Osteoblast (primary cell): ENCODE measurements at regions not wholly inside any gene's neighbourhood (a gene's known extent, or its start where the extent isn't known, plus 50 kb on each side); places are given as distances from the start of the nearest gene placed in this dataset.
"Not testable (repeated sequence)": the region's sequence is repeated elsewhere in the genome, so short reads cannot be mapped to it uniquely, and the experiment has no call there.

Experiments used
- DNase-seq: peaks from one replicate; pipeline ENCODE4 v3.0.0; 2011; ENCODE audit warnings: low spot score, mixed read lengths; ENCODE audit not compliant: insufficient read length; ENCODE audit errors: missing footprints
- H2AFZ ChIP-seq: 2 replicates; pipeline ENCODE4 v1.6.0; 2011; ENCODE audit warnings: mild to moderate bottlenecking, low read length
- H3K27ac ChIP-seq: 2 replicates; pipeline ENCODE4 v1.5.1; 2011; ENCODE audit warnings: mild to moderate bottlenecking, low read depth, low read length, moderate library complexity
- H3K27me3 ChIP-seq: 2 replicates; pipeline ENCODE4 v1.6.0; 2012; ENCODE audit warnings: mild to moderate bottlenecking, control low read depth, inconsistent platforms, low read length, moderate library complexity; ENCODE audit not compliant: insufficient read depth
- H3K36me3 ChIP-seq: 2 replicates; pipeline ENCODE4 v1.5.1; 2011; ENCODE audit warnings: mild to moderate bottlenecking, low read length, control low read depth, moderate library complexity; ENCODE audit not compliant: insufficient read depth
- H3K4me1 ChIP-seq: 2 replicates; pipeline ENCODE4 v1.5.1; 2011; ENCODE audit warnings: mild to moderate bottlenecking, low read length, control low read depth, moderate library complexity; ENCODE audit not compliant: insufficient read depth
- H3K4me2 ChIP-seq: 2 replicates; pipeline ENCODE4 v1.6.0; 2011; ENCODE audit warnings: mild to moderate bottlenecking, low read length; ENCODE audit not compliant: insufficient read depth
- H3K4me3 ChIP-seq: fragments of 200-600 bp; sonication (generic); 3 replicates; pipeline ENCODE4 v1.5.1; 2012; ENCODE audit warnings: mild to moderate bottlenecking, low read length, inconsistent platforms; ENCODE audit not compliant: insufficient read depth
- H3K79me2 ChIP-seq: 2 replicates; pipeline ENCODE4 v1.6.0; 2012; ENCODE audit warnings: mild to moderate bottlenecking, low read length, control low read depth, inconsistent platforms; ENCODE audit not compliant: insufficient read depth
- H3K9me3 ChIP-seq: 2 replicates; pipeline ENCODE4 v1.5.1; 2011; ENCODE audit warnings: low read depth, low read length, control low read depth
- H4K20me1 ChIP-seq: 2 replicates; pipeline ENCODE4 v1.6.0; 2012; ENCODE audit warnings: mild to moderate bottlenecking, low read length, control low read depth; ENCODE audit not compliant: insufficient read depth
- TF ChIP-seq, protein P1 (sequence below): IDR thresholded peaks from 2 replicates; pipeline ENCODE4 v1.5.1; 2011; ENCODE audit warnings: mild to moderate bottlenecking, low read depth, low read length, moderate library complexity; ENCODE audit errors: extremely low read depth

DNA sequence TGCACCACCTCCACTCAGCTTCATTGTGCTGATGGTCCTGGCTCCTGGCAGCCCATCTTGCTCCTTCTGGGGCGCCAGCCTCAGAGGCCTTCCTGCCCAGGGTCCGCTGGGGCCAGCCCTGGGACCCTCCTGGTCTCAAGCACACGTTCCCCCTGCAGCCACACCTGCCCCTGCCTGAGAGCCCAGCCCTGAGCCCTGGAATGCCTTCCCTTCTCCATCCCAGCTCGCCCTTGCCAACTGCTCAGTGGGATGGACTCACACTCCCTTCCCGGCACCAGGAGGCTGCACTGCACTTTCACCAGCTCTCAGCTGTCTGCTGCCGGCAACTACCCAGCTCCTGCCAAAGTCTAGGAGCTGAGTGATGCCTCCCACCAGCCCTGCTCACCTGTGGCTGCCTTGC is 100.9 kb downstream of the TMEM121 start:
- H3K9me3 ChIP-seq: not testable (repeated sequence)

DNA sequence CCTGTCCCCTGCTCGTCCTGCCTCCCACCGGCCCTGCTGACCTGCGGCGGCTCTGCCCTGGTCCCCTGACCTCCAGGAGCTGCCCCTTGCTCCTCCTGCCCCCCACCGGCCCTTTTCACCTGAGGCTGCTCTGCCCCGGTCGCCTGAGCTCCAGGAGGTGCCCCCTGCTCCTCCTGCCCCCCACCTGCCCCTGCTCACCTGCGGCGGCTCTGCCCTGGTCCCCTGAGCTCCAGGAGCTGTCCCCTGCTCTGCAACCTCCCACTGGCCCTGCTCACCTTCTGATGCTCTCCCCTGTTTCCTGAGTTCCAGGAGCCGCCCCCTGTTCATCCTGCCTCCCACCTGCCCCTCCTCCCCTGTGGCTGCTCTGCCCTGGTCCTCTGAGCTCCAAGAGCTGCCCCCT is 101.3 kb downstream of the TMEM121 start:
- DNase-seq: peak; percentile 48
- no peaks in the 10 kb centered on the region for H3K79me2 ChIP-seq
- no peaks in the 10 kb centered on the region for H3K27me3 ChIP-seq
- TF ChIP-seq, protein P1, sequence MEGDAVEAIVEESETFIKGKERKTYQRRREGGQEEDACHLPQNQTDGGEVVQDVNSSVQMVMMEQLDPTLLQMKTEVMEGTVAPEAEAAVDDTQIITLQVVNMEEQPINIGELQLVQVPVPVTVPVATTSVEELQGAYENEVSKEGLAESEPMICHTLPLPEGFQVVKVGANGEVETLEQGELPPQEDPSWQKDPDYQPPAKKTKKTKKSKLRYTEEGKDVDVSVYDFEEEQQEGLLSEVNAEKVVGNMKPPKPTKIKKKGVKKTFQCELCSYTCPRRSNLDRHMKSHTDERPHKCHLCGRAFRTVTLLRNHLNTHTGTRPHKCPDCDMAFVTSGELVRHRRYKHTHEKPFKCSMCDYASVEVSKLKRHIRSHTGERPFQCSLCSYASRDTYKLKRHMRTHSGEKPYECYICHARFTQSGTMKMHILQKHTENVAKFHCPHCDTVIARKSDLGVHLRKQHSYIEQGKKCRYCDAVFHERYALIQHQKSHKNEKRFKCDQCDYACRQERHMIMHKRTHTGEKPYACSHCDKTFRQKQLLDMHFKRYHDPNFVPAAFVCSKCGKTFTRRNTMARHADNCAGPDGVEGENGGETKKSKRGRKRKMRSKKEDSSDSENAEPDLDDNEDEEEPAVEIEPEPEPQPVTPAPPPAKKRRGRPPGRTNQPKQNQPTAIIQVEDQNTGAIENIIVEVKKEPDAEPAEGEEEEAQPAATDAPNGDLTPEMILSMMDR: no peak
- no peak overlapping the region for H3K4me3 ChIP-seq
- no peak overlapping the region for H3K27ac ChIP-seq
- no peaks in the 10 kb centered on the region for H3K9me3 ChIP-seq
- no peaks in the 10 kb centered on the region for H4K20me1 ChIP-seq
- no peaks in the 10 kb centered on the region for H3K4me1 ChIP-seq
- H2AFZ ChIP-seq: no peak overlapping the region
- no peaks in the 10 kb centered on the region for H3K36me3 ChIP-seq
- no peak overlapping the region for H3K4me2 ChIP-seq

More for the DNA sequence above, 100.9 kb downstream of the TMEM121 start:
- not testable (repeated sequence) for H3K4me3 ChIP-seq, H3K36me3 ChIP-seq, H3K27me3 ChIP-seq, DNase-seq, H3K4me1 ChIP-seq, H3K79me2 ChIP-seq, H3K27ac ChIP-seq, H4K20me1 ChIP-seq, H3K4me2 ChIP-seq, H2AFZ ChIP-seq

DNA sequence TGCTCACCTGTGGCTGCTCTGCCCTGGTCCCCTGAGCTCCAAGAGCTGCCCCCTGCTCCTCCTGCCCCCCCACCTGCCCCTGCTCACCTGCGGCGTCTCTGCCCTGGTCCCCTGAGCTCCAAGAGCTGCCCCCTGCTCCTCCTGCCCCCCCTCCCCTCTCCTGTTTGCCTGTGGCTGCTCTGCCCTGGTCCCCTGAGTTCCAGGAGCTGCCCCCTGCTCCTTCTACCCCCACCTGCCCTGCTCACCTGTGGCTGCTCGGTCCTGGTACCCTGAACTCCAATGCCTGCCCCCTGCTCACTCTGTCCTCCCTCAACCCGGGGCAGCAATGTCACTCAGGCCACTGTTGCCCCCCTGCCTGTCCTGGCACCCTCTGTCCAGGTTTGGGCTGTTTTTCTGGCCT is 101.7 kb downstream of the TMEM121 start:
- not testable (repeated sequence) for H3K36me3 ChIP-seq, H3K9me3 ChIP-seq, H4K20me1 ChIP-seq, H2AFZ ChIP-seq, H3K79me2 ChIP-seq, H3K27ac ChIP-seq, H3K4me3 ChIP-seq, H3K4me2 ChIP-seq, H3K27me3 ChIP-seq, H3K4me1 ChIP-seq
- peak; percentile 26 for DNase-seq

DNA sequence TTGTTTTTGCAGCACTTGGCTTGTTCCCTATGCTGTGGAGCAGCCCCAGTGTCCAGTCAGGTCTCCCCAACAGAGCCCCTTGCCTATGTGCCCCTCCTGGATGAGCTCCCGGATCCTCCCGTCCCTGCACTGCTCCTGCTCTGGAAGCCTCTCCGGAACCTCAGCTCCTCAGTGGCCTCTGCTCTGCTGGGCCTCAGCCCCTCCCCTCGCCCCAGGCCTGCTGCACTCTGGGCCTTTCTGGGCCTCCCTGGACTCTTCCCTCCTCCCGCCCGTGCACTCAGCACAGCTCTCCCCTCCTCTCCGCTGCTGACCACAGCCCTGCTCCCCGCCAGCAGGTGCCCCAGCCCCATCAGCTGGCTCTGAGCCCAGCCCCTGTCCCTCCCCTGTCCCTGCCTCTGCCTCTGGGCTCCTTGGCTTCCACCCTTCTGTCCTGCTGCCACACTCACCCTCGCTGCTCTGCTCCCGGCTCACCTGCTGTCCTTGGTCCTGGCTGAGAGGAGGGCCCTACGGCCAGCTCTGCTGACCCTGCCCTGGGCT is 102.2 kb downstream of the TMEM121 start:
- not testable (repeated sequence) for H3K27ac ChIP-seq, H3K79me2 ChIP-seq, H3K4me1 ChIP-seq, H2AFZ ChIP-seq, H3K27me3 ChIP-seq, H3K9me3 ChIP-seq, DNase-seq, H3K36me3 ChIP-seq, H3K4me2 ChIP-seq, H4K20me1 ChIP-seq, H3K4me3 ChIP-seq

DNA sequence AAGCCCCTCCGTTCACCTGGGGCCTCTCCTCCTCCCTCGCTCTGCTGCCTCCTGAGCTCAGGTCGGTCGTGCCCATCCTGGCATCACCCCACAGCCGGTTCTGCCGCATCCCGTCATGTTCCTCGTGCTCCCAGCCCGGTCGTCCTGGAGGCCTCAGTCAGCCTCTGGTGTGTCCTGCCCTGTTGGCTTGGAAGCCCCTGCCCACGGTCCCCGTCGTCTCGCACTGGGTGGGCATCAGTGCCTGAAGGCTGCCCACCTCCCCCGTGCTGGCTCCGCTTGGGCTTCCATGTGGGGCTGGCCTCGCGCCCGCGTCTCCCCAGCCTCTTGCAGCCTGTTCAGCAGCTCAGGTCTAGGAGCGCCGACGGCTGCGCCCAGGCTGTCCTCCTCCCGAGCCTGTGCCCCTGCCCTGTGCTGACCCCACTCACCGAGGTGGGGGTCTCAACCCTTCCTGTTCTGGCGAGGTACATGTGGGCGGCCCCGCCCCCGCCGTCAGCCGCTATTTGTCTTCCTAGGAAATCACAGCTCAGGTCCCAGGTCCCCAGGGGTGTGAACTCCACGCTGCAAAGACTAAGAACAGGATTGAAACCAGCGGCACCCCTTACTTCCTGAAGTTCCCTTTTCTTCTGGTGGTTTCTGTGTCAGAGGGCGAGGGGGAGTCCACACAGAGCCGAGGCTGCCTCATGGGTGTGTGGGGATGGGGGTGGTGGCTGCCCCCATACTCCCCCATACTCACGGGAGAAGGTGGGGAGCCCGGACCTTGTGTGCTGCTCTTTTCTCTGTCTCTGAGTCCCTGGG is 102.9 kb downstream of the TMEM121 start:
- not testable (repeated sequence) for H3K4me2 ChIP-seq, H2AFZ ChIP-seq, H3K27ac ChIP-seq, H4K20me1 ChIP-seq, H3K79me2 ChIP-seq, H3K4me1 ChIP-seq, H3K4me3 ChIP-seq, H3K9me3 ChIP-seq, H3K27me3 ChIP-seq, H3K36me3 ChIP-seq
- peak; percentile 19 for DNase-seq

DNA sequence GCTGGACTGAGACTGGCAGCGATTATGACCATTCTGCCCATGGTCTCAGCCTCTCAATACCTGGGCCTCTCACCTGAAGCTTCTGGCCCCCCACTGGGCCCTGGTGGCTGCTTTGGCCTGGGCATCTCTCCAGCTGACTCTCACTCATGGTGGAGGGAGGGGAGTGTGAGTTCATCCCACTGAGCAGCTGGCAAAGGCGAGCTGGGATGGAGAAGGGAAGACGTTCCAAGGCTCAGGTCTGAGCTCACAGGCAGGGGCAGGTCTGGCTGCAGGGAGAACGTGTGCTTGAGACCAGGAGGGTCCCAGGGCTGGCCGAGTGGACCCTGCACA is 103.5 kb downstream of the TMEM121 start:
- Histone ChIP-seq H3K36me3 (no peaks in the 10 kb centered on the region), H2AFZ (no peak overlapping the region), H4K20me1 (no peaks in the 10 kb centered on the region), H3K4me1 (no peaks in the 10 kb centered on the region), H3K79me2 (no peaks in the 10 kb centered on the region), H3K9me3 (no peaks in the 10 kb centered on the region), H3K4me2 (no peak overlapping the region), H3K27me3 (no peaks in the 10 kb centered on the region), H3K27ac (no peak overlapping the region), H3K4me3 (no peak overlapping the region)
- no peak for DNase-seq
- TF ChIP-seq, protein P1: no peak

DNA sequence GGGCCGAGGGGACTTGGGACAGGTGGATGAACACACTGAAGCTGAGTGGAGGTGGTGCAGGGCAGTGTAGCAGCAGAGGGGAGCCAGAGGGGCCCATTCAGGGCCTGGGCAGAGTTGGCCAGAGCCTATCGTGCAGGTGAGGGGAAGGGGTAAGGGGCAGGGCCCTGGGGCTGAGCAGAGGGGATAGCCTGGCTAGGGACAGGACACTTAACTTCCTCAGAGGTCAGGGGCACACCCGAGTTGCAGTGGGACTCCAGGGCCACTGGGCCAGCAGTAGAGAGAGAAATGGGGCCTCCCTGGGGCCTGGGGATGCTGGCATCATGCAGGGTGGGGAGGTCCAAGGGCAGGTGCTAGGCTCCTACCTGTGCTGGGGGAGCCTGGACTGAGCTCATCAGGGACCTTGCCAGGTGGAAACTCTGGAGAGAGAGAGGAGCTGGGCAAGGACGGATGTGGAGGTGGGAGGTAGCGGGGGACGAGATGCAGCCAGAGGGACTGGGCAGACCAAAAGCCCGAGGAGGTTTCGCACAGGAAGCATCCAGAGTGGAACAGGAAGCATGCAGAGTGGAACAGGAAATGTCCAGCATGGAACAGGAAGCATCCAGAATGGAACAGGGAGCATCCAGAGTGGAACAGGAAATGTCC is 104.0 kb downstream of the TMEM121 start:
- not testable (repeated sequence) for H2AFZ ChIP-seq, H3K4me3 ChIP-seq, H3K79me2 ChIP-seq, H3K4me2 ChIP-seq, H3K27ac ChIP-seq, H3K9me3 ChIP-seq, H4K20me1 ChIP-seq, H3K27me3 ChIP-seq, H3K36me3 ChIP-seq, H3K4me1 ChIP-seq
- DNase-seq: peak; percentile 13
